HEK293 (cell line): ENCODE measurements at regions not wholly inside any gene's neighbourhood (a gene's known extent, or its start where the extent isn't known, plus 50 kb on each side); places are given as distances from the start of the nearest gene placed in this dataset.

ENCODE experiments used
- CTCF ChIA-PET: fragments of 350-600 bp; formaldehyde crosslinking; extraction: SDS; loops from one replicate; lab custom pipeline; 2021; ENCODE audit warnings: antibody characterized with exemption; lab: Yijun Ruan, JAX
- POLR2A ChIA-PET: fragments of 300-600 bp; formaldehyde crosslinking; extraction: SDS; loops from one replicate; lab custom pipeline; 2020; ENCODE audit warnings: antibody characterized with exemption, inconsistent platforms; lab: Yijun Ruan, JAX
- H3K27ac ChIP-seq: fragments of 200-500 bp; sonication (Bioruptor generic); 2 replicates; pipeline ENCODE4 v1.5.1; 2014; ENCODE audit warnings: low read depth, low read length, control low read depth, inconsistent platforms; ENCODE audit errors: extremely low read depth
- H3K36me3 ChIP-seq, 2 experiments: fragments of 200-500 bp in 1 of 2; sonication (Bioruptor generic) in 1 of 2; 1 replicate in 1 of 2; 2 replicates in 1 of 2; pipeline ENCODE4 v1.5.1; 2014 to 2017; ENCODE audit warnings: inconsistent platforms in 2 of 2, low read length in 2 of 2; ENCODE audit not compliant: control insufficient read depth in 2 of 2, insufficient read depth in 1 of 2
- H3K4me1 ChIP-seq: fragments of 200-500 bp; sonication (Bioruptor generic); 2 replicates; pipeline ENCODE4 v1.5.1; 2014; ENCODE audit warnings: mild to moderate bottlenecking, low read length, inconsistent platforms; ENCODE audit not compliant: control insufficient read depth, insufficient read depth
- H3K4me3 ChIP-seq: 2 replicates; pipeline ENCODE4 v1.5.1; 2011; ENCODE audit warnings: low read depth, mild to moderate bottlenecking, control low read depth, low read length, moderate library complexity
- H3K9me3 ChIP-seq: fragments of 200-500 bp; sonication (Bioruptor generic); 2 replicates; pipeline ENCODE4 v1.5.1; 2014; ENCODE audit warnings: low read depth, low read length, inconsistent platforms; ENCODE audit not compliant: control insufficient read depth, insufficient read depth
- GLIS2 ChIP-seq: fragments of 450-650 bp; formaldehyde crosslinking; IDR thresholded peaks from 2 replicates; pipeline ENCODE4 v1.5.1; 2016; ENCODE audit warnings: missing biosample characterization, missing genetic modification characterization
- KLF1 ChIP-seq: fragments of 450-650 bp; formaldehyde crosslinking; IDR thresholded peaks from 2 replicates; pipeline ENCODE4 v1.5.1; 2016; ENCODE audit warnings: missing biosample characterization, missing genetic modification characterization
- KLF10 ChIP-seq: fragments of 450-650 bp; IDR thresholded peaks from 2 replicates; pipeline ENCODE4 v1.5.1; 2018; ENCODE audit warnings: missing biosample characterization, mild to moderate bottlenecking, missing genetic modification characterization
- OSR2 ChIP-seq: fragments of 450-650 bp; formaldehyde crosslinking; IDR thresholded peaks from 2 replicates; pipeline ENCODE4 v1.5.1; 2016; ENCODE audit warnings: missing biosample characterization, missing genetic modification characterization
- RBAK ChIP-seq: fragments of 450-650 bp; formaldehyde crosslinking; IDR thresholded peaks from 2 replicates; pipeline ENCODE4 v1.5.1; 2016; ENCODE audit warnings: missing biosample characterization, missing genetic modification characterization
- ZEB2 ChIP-seq: fragments of 450-650 bp; formaldehyde crosslinking; IDR thresholded peaks from 2 replicates; pipeline ENCODE4 v1.5.1; 2016; ENCODE audit warnings: missing biosample characterization, missing genetic modification characterization
- ZFP3 ChIP-seq: fragments of 450-650 bp; formaldehyde crosslinking; IDR thresholded peaks from 2 replicates; pipeline ENCODE4 v1.5.1; 2016; ENCODE audit warnings: low read depth, missing biosample characterization, missing genetic modification characterization
- ZNF169 ChIP-seq: fragments of 450-650 bp; formaldehyde crosslinking; IDR thresholded peaks from 2 replicates; pipeline ENCODE4 v1.5.1; 2016; ENCODE audit warnings: missing biosample characterization, missing genetic modification characterization
- ZNF530 ChIP-seq: fragments of 450-650 bp; formaldehyde crosslinking; IDR thresholded peaks from 2 replicates; pipeline ENCODE4 v1.5.1; 2016; ENCODE audit warnings: low read depth, missing biosample characterization, missing genetic modification characterization
- ZNF585B ChIP-seq: fragments of 450-650 bp; formaldehyde crosslinking; IDR thresholded peaks from 2 replicates; pipeline ENCODE4 v1.5.1; 2016; ENCODE audit warnings: missing biosample characterization, missing genetic modification characterization
- ZNF629 ChIP-seq: fragments of 450-650 bp; formaldehyde crosslinking; IDR thresholded peaks from 2 replicates; pipeline ENCODE4 v1.5.1; 2017; ENCODE audit warnings: missing biosample characterization, missing genetic modification characterization
- ZNF658 ChIP-seq: fragments of 450-650 bp; formaldehyde crosslinking; IDR thresholded peaks from 2 replicates; pipeline ENCODE4; 2016; ENCODE audit warnings: missing biosample characterization, missing genetic modification characterization
- ZNF660 ChIP-seq: fragments of 450-650 bp; IDR thresholded peaks from 2 replicates; pipeline ENCODE4 v1.5.1; 2018; ENCODE audit warnings: missing biosample characterization, mild to moderate bottlenecking, missing genetic modification characterization
- ZNF670 ChIP-seq: fragments of 450-650 bp; formaldehyde crosslinking; IDR thresholded peaks from 2 replicates; pipeline ENCODE4 v1.5.1; 2016; ENCODE audit warnings: missing biosample characterization, missing genetic modification characterization, low read depth
- ZNF792 ChIP-seq: fragments of 450-650 bp; formaldehyde crosslinking; IDR thresholded peaks from 2 replicates; pipeline ENCODE4 v1.5.1; 2016; ENCODE audit warnings: missing biosample characterization, missing genetic modification characterization
- TF ChIP-seq, protein P1 (sequence below): fragments of 450-650 bp; formaldehyde crosslinking; IDR thresholded peaks from 2 replicates; pipeline ENCODE4 v1.5.1; 2017; ENCODE audit warnings: missing biosample characterization, missing genetic modification characterization
- TF ChIP-seq, protein P2 (sequence below): fragments of 450-650 bp; formaldehyde crosslinking; IDR thresholded peaks from 2 replicates; pipeline ENCODE4 v1.5.1; 2016; ENCODE audit warnings: missing biosample characterization, missing genetic modification characterization
- TF ChIP-seq, protein P3 (sequence below): fragments of 450-650 bp; formaldehyde crosslinking; IDR thresholded peaks from 2 replicates; pipeline ENCODE4 v1.5.1; 2017; ENCODE audit warnings: missing biosample characterization, missing genetic modification characterization
- TF ChIP-seq, protein P4 (sequence below): fragments of 450-650 bp; formaldehyde crosslinking; IDR thresholded peaks from 2 replicates; pipeline ENCODE4 v1.5.1; 2016; ENCODE audit warnings: missing biosample characterization, missing genetic modification characterization
- TF ChIP-seq, protein P5 (sequence below): fragments of 450-650 bp; formaldehyde crosslinking; optimal IDR thresholded peaks from 2 replicates; pipeline ENCODE3; 2016; ENCODE audit warnings: missing biosample characterization, mild to moderate bottlenecking, missing genetic modification characterization
- TF ChIP-seq, protein P6 (sequence below): fragments of 450-650 bp; formaldehyde crosslinking; conservative IDR thresholded peaks from 2 replicates; pipeline ENCODE4 v1.5.1; 2016; ENCODE audit warnings: low read depth, missing biosample characterization, missing genetic modification characterization
- TF ChIP-seq, protein P7 (sequence below): fragments of 450-650 bp; formaldehyde crosslinking; IDR thresholded peaks from 2 replicates; pipeline ENCODE4 v1.5.1; 2016; ENCODE audit warnings: missing biosample characterization, missing genetic modification characterization
- TF ChIP-seq, protein P8 (sequence below): fragments of 450-650 bp; formaldehyde crosslinking; IDR thresholded peaks from 2 replicates; pipeline ENCODE4 v1.5.1; 2016; ENCODE audit warnings: missing biosample characterization, missing genetic modification characterization

DNA sequence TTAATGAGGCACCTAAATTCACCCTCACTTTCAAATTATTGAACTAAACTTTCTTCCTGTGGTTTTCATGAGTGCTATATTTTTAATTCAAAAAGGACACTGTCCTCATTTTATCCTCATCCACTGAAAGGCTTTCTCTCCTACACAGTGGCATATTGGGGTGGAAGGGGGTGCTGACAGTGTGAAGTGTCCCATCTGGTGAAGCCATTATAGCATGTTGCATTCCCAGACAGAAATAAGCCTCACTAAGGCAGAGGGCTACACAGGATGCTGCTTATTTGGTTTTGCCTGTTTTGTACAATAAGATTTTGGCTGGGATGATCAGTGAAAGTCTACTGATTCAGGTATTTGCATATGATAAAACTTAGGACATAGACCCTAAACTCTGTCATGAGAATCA lies 82.4 kb upstream of the INHBA start:
- no peaks in the 10 kb centered on the region for H3K36me3 ChIP-seq
- H3K4me1 ChIP-seq, result no peaks in the 10 kb centered on the region
- no peak for TF ChIP-seq ZNF530 (tag by site-specific recombination)
- no peak for TF ChIP-seq ZNF660 (tag by site-specific recombination)
- TF ChIP-seq KLF1, result no peak
- TF ChIP-seq, protein P1, sequence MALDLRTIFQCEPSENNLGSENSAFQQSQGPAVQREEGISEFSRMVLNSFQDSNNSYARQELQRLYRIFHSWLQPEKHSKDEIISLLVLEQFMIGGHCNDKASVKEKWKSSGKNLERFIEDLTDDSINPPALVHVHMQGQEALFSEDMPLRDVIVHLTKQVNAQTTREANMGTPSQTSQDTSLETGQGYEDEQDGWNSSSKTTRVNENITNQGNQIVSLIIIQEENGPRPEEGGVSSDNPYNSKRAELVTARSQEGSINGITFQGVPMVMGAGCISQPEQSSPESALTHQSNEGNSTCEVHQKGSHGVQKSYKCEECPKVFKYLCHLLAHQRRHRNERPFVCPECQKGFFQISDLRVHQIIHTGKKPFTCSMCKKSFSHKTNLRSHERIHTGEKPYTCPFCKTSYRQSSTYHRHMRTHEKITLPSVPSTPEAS (tag by site-specific recombination), result no peak
- TF ChIP-seq RBAK (tag by site-specific recombination), result no peak
- no peak for TF ChIP-seq KLF10 (tag by site-specific recombination)
- TF ChIP-seq GLIS2 (tag by site-specific recombination), result no peak
- TF ChIP-seq, protein P2, sequence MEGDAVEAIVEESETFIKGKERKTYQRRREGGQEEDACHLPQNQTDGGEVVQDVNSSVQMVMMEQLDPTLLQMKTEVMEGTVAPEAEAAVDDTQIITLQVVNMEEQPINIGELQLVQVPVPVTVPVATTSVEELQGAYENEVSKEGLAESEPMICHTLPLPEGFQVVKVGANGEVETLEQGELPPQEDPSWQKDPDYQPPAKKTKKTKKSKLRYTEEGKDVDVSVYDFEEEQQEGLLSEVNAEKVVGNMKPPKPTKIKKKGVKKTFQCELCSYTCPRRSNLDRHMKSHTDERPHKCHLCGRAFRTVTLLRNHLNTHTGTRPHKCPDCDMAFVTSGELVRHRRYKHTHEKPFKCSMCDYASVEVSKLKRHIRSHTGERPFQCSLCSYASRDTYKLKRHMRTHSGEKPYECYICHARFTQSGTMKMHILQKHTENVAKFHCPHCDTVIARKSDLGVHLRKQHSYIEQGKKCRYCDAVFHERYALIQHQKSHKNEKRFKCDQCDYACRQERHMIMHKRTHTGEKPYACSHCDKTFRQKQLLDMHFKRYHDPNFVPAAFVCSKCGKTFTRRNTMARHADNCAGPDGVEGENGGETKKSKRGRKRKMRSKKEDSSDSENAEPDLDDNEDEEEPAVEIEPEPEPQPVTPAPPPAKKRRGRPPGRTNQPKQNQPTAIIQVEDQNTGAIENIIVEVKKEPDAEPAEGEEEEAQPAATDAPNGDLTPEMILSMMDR (tag by site-specific recombination), result no peak
- no peak for TF ChIP-seq ZNF585B (tag by site-specific recombination)
- TF ChIP-seq ZNF658 (tag by site-specific recombination), result no peak
- TF ChIP-seq, protein P3, sequence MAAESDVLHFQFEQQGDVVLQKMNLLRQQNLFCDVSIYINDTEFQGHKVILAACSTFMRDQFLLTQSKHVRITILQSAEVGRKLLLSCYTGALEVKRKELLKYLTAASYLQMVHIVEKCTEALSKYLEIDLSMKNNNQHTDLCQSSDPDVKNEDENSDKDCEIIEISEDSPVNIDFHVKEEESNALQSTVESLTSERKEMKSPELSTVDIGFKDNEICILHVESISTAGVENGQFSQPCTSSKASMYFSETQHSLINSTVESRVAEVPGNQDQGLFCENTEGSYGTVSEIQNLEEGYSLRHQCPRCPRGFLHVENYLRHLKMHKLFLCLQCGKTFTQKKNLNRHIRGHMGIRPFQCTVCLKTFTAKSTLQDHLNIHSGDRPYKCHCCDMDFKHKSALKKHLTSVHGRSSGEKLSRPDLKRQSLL (tag by site-specific recombination), result no peak
- TF ChIP-seq ZNF169 (tag by site-specific recombination), result no peak
- TF ChIP-seq ZNF629 (tag by site-specific recombination), result no peak
- TF ChIP-seq, protein P4, sequence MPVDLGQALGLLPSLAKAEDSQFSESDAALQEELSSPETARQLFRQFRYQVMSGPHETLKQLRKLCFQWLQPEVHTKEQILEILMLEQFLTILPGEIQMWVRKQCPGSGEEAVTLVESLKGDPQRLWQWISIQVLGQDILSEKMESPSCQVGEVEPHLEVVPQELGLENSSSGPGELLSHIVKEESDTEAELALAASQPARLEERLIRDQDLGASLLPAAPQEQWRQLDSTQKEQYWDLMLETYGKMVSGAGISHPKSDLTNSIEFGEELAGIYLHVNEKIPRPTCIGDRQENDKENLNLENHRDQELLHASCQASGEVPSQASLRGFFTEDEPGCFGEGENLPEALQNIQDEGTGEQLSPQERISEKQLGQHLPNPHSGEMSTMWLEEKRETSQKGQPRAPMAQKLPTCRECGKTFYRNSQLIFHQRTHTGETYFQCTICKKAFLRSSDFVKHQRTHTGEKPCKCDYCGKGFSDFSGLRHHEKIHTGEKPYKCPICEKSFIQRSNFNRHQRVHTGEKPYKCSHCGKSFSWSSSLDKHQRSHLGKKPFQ, result no peak
- TF ChIP-seq, protein P5, sequence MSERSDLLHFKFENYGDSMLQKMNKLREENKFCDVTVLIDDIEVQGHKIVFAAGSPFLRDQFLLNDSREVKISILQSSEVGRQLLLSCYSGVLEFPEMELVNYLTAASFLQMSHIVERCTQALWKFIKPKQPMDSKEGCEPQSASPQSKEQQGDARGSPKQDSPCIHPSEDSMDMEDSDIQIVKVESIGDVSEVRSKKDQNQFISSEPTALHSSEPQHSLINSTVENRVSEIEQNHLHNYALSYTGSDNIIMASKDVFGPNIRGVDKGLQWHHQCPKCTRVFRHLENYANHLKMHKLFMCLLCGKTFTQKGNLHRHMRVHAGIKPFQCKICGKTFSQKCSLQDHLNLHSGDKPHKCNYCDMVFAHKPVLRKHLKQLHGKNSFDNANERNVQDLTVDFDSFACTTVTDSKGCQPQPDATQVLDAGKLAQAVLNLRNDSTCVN (tag by site-specific recombination), result no peak
- no peak for TF ChIP-seq ZNF670
- no peak for TF ChIP-seq ZEB2 (tag by site-specific recombination)
- TF ChIP-seq OSR2 (tag by site-specific recombination), result no peak
- TF ChIP-seq ZNF792 (tag by site-specific recombination), result no peak
- ChIA-PET CTCF (no interaction called here), POLR2A (no interaction called here)
- H3K9me3 ChIP-seq, result no peaks in the 10 kb centered on the region
- no peak overlapping the region for H3K4me3 ChIP-seq
- no peak overlapping the region for H3K27ac ChIP-seq

DNA sequence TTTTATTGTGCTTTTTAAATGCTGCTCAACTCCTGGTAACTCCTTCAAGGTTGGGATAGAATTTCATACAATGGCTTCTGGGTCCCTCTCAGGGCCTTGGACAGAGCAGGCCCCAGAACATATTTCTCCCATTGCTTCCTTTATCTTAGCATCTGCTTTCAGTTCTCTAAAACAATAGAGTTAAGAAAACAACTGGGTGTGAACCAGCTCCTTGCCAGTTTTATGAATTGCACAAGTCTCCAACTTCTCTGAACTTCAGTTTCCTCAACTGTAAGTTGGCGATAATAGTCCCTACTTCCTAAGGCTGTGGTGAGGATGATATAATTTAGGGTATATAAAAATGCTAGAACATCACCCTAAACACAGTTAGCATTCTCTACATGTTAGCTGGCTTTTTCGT lies 77.0 kb upstream of the INHBA start:
- POLR2A ChIA-PET, result no interaction called here
- Histone ChIP-seq H3K4me3 (no peak overlapping the region), H3K36me3 (no peaks in the 10 kb centered on the region), H3K9me3 (no peaks in the 10 kb centered on the region), H3K27ac (no peak overlapping the region), H3K4me1 (no peaks in the 10 kb centered on the region)
- CTCF ChIA-PET, result interaction anchor here (0.5 kb wide), 1 partner anchor 1964 kb away, joined by 3 read pairs; no protein-coding TSS in a partner anchor
- TF ChIP-seq, protein P6, sequence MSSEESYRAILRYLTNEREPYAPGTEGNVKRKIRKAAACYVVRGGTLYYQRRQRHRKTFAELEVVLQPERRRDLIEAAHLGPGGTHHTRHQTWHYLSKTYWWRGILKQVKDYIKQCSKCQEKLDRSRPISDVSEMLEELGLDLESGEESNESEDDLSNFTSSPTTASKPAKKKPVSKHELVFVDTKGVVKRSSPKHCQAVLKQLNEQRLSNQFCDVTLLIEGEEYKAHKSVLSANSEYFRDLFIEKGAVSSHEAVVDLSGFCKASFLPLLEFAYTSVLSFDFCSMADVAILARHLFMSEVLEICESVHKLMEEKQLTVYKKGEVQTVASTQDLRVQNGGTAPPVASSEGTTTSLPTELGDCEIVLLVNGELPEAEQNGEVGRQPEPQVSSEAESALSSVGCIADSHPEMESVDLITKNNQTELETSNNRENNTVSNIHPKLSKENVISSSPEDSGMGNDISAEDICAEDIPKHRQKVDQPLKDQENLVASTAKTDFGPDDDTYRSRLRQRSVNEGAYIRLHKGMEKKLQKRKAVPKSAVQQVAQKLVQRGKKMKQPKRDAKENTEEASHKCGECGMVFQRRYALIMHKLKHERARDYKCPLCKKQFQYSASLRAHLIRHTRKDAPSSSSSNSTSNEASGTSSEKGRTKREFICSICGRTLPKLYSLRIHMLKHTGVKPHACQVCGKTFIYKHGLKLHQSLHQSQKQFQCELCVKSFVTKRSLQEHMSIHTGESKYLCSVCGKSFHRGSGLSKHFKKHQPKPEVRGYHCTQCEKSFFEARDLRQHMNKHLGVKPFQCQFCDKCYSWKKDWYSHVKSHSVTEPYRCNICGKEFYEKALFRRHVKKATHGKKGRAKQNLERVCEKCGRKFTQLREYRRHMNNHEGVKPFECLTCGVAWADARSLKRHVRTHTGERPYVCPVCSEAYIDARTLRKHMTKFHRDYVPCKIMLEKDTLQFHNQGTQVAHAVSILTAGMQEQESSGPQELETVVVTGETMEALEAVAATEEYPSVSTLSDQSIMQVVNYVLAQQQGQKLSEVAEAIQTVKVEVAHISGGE (tag by site-specific recombination), result no peak
- TF ChIP-seq, protein P7, sequence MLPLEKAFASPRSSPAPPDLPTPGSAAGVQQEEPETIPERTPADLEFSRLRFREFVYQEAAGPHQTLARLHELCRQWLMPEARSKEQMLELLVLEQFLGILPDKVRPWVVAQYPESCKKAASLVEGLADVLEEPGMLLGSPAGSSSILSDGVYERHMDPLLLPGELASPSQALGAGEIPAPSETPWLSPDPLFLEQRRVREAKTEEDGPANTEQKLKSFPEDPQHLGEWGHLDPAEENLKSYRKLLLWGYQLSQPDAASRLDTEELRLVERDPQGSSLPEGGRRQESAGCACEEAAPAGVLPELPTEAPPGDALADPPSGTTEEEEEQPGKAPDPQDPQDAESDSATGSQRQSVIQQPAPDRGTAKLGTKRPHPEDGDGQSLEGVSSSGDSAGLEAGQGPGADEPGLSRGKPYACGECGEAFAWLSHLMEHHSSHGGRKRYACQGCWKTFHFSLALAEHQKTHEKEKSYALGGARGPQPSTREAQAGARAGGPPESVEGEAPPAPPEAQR (tag by site-specific recombination), result no peak
- TF ChIP-seq ZFP3 (tag by site-specific recombination) (no peak), ZNF530 (tag by site-specific recombination) (no peak)
- TF ChIP-seq, protein P8, sequence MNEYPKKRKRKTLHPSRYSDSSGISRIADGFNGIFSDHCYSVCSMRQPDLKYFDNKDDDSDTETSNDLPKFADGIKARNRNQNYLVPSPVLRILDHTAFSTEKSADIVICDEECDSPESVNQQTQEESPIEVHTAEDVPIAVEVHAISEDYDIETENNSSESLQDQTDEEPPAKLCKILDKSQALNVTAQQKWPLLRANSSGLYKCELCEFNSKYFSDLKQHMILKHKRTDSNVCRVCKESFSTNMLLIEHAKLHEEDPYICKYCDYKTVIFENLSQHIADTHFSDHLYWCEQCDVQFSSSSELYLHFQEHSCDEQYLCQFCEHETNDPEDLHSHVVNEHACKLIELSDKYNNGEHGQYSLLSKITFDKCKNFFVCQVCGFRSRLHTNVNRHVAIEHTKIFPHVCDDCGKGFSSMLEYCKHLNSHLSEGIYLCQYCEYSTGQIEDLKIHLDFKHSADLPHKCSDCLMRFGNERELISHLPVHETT (tag by site-specific recombination), result no peak
